ENCODE measurements at regions not wholly inside any gene's neighbourhood (a gene's known extent, or its start where the extent isn't known, plus 50 kb on each side); places are given as distances from the start of the nearest gene placed in this dataset.

- peaks cover 3% of the 10 kb centered on the region for H3K27me3 Mint-ChIP-seq (ENCODE audit: insufficient read depth, unreplicated experiment)
- intact Hi-C loops (cut with micrococcal nuclease; ENCODE audit: unreplicated experiment): no loop called here
- POLR2A ChIA-PET: interaction anchor here (0.6 kb wide), 1 partner anchor 9 kb away, joined by 3 read pairs; no protein-coding TSS in a partner anchor
- no peak overlapping the region for H3K27ac Mint-ChIP-seq (ENCODE audit: unreplicated experiment)
- BruUV-seq (replicated peaks): no TSS peak
- H3K4me3 ChIP-seq (ENCODE audit: low read depth, low read length): no peak overlapping the region
- H3K9me3 Mint-ChIP-seq (ENCODE audit: unreplicated experiment): no peaks in the 10 kb centered on the region
- DNase-seq: no peak
- no peaks in the 10 kb centered on the region for H3K4me1 Mint-ChIP-seq (ENCODE audit: low read depth, unreplicated experiment)
- H3K36me3 Mint-ChIP-seq (ENCODE audit: insufficient read depth, unreplicated experiment): no peaks in the 10 kb centered on the region
- no peak overlapping the region for H3K4me3 Mint-ChIP-seq (ENCODE audit: unreplicated experiment)
- no peaks in the 10 kb centered on the region for H3K4me1 ChIP-seq
- no peak for TF ChIP-seq CTCF (IDR thresholded peaks at IDR 0.05; ENCODE audit: insufficient read depth in 1 of 2, low read depth in 1 of 2, low read length in 1 of 2, severe bottlenecking in 1 of 2, unreplicated experiment in 1 of 2)
- CTCF ChIA-PET: no interaction called here
- no peaks in the 10 kb centered on the region for H3K36me3 ChIP-seq (ENCODE audit: control insufficient read depth, insufficient read depth, low read length)
- H3K9me3 ChIP-seq: no peaks in the 10 kb centered on the region
- H3K27me3 ChIP-seq (replicated peaks; ENCODE audit: control insufficient read depth, insufficient read depth, low read length): no peaks in the 10 kb centered on the region
Measured at GRCh38 chr12:89029961-89030360, 322.3 kb downstream of the DUSP6 start.

DNA sequence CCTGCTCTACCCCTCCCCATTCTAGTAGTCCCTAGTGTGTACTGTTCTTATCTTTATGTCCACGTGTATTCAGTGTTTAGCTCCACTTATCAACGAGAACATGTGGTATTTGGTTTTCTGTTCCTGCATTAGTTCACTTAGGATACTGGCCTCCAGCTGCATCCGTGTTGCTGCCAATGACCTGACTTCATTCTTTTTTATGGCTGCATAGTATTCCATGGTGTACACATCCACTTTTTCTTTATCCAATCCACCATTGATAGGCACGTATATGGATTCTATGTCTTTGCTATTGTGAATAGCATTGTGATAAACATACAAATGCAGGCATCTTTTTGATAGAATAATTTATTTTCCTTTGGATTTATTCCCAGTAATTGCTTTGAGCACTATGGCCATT, 327.7 kb downstream of the DUSP6 start:
- Mint-ChIP-seq H3K9me3 (ENCODE audit: unreplicated experiment) (no peaks in the 10 kb centered on the region), H3K36me3 (ENCODE audit: insufficient read depth, unreplicated experiment) (no peaks in the 10 kb centered on the region), H3K4me3 (ENCODE audit: unreplicated experiment) (no peak overlapping the region), H3K27me3 (ENCODE audit: insufficient read depth, unreplicated experiment) (no peaks in the 10 kb centered on the region), H3K4me1 (ENCODE audit: low read depth, unreplicated experiment) (no peaks in the 10 kb centered on the region), H3K27ac (ENCODE audit: unreplicated experiment) (no peak overlapping the region)
- Histone ChIP-seq H3K4me3 (ENCODE audit: low read depth, low read length) (no peak overlapping the region), H3K27me3 (replicated peaks; ENCODE audit: control insufficient read depth, insufficient read depth, low read length) (no peaks in the 10 kb centered on the region), H3K9me3 (no peaks in the 10 kb centered on the region), H3K4me1 (0 out of 2 replicates have a peak, but pooled peaks cover 3% of the 10 kb centered on the region), H3K36me3 (ENCODE audit: control insufficient read depth, insufficient read depth, low read length) (no peaks in the 10 kb centered on the region)
- no peak for TF ChIP-seq CTCF (IDR thresholded peaks at IDR 0.05; ENCODE audit: insufficient read depth in 1 of 2, low read depth in 1 of 2, low read length in 1 of 2, severe bottlenecking in 1 of 2, unreplicated experiment in 1 of 2)
- no TSS peak for BruUV-seq (replicated peaks)
- DNase-seq: no peak
- ChIA-PET POLR2A (no interaction called here), CTCF (no interaction called here)
- intact Hi-C loops (cut with micrococcal nuclease; ENCODE audit: unreplicated experiment): no loop called here

DNA sequence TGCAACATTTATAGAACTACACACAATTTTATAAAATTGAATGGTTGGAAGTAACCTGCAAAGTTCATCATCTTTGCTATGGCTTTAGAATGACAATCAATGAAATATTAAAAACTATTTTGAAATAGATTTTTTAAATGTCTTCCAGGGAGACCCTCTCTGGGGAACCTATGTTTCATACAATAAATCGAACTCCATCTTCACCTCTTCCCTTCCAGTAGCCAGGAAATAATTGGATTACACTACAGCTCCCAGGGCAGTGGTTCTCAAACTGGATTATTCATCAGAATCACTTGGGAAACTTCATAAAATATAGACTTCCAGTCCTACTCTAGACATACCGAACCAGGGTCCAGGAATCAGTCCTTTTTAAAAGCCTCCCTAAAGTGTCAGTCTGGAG, 328.4 kb downstream of the DUSP6 start:
- no peaks in the 10 kb centered on the region for H3K36me3 Mint-ChIP-seq (ENCODE audit: insufficient read depth, unreplicated experiment)
- intact Hi-C loops (cut with micrococcal nuclease; ENCODE audit: unreplicated experiment): no loop called here
- ChIA-PET POLR2A (no interaction called here), CTCF (no interaction called here)
- H3K9me3 ChIP-seq: no peaks in the 10 kb centered on the region
- H3K9me3 Mint-ChIP-seq (ENCODE audit: unreplicated experiment): no peaks in the 10 kb centered on the region
- no peak overlapping the region for H3K4me3 Mint-ChIP-seq (ENCODE audit: unreplicated experiment)
- H3K27ac Mint-ChIP-seq (ENCODE audit: unreplicated experiment): no peak overlapping the region
- no TSS peak for BruUV-seq (replicated peaks)
- no peaks in the 10 kb centered on the region for H3K36me3 ChIP-seq (ENCODE audit: control insufficient read depth, insufficient read depth, low read length)
- DNase-seq: no peak
- no peak overlapping the region for H3K4me3 ChIP-seq (ENCODE audit: low read depth, low read length)
- 0 out of 2 replicates have a peak, but pooled peaks cover 3% of the 10 kb centered on the region for H3K4me1 ChIP-seq
- H3K27me3 Mint-ChIP-seq (ENCODE audit: insufficient read depth, unreplicated experiment): no peaks in the 10 kb centered on the region
- TF ChIP-seq CTCF (IDR thresholded peaks at IDR 0.05; ENCODE audit: insufficient read depth in 1 of 2, low read depth in 1 of 2, low read length in 1 of 2, severe bottlenecking in 1 of 2, unreplicated experiment in 1 of 2): no peak
- H3K27me3 ChIP-seq (replicated peaks; ENCODE audit: control insufficient read depth, insufficient read depth, low read length): no peaks in the 10 kb centered on the region
- no peaks in the 10 kb centered on the region for H3K4me1 Mint-ChIP-seq (ENCODE audit: low read depth, unreplicated experiment)

All from Caco-2 (cell line).